ENCODE measurements at regions not wholly inside any gene's neighbourhood (a gene's known extent, or its start where the extent isn't known, plus 50 kb on each side); places are given as distances from the start of the nearest gene placed in this dataset.

DNA sequence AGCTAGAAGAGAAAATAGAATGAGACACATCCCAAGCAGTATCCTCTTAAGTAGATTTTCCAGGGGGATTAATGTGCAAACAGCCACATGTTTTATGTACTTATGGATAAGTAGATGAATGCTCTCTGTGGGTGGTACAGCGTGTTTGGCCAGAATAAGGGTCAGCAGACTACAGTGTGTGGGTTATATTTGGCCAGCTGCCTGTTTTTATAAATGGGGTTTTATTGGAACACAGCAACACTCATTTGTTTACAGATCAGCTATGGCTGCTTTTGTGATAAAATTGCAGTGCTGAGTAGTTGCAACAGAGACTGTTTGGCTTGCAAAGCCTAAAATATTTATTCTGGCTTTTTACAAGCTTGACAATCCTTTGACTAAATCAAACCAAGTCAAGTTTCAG lies 780.2 kb upstream of the SEL1L start:
- TF ChIP-seq, protein P1, sequence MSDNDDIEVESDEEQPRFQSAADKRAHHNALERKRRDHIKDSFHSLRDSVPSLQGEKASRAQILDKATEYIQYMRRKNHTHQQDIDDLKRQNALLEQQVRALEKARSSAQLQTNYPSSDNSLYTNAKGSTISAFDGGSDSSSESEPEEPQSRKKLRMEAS (IDR thresholded peaks at IDR 0.05; ENCODE audit: insufficient read depth, insufficient read length) = no peak
- TF ChIP-seq, protein P2, sequence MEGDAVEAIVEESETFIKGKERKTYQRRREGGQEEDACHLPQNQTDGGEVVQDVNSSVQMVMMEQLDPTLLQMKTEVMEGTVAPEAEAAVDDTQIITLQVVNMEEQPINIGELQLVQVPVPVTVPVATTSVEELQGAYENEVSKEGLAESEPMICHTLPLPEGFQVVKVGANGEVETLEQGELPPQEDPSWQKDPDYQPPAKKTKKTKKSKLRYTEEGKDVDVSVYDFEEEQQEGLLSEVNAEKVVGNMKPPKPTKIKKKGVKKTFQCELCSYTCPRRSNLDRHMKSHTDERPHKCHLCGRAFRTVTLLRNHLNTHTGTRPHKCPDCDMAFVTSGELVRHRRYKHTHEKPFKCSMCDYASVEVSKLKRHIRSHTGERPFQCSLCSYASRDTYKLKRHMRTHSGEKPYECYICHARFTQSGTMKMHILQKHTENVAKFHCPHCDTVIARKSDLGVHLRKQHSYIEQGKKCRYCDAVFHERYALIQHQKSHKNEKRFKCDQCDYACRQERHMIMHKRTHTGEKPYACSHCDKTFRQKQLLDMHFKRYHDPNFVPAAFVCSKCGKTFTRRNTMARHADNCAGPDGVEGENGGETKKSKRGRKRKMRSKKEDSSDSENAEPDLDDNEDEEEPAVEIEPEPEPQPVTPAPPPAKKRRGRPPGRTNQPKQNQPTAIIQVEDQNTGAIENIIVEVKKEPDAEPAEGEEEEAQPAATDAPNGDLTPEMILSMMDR (IDR thresholded peaks at IDR 0.05; ENCODE audit: extremely low read depth in 1 of 2, insufficient read depth in 1 of 2, low read depth in 1 of 2, low read length in 2 of 2) = no peak
- TF ChIP-seq MYC (IDR thresholded peaks at IDR 0.05; ENCODE audit: low read depth, low read length) = no peak
- TF ChIP-seq POLR2A (IDR thresholded peaks at IDR 0.05; ENCODE audit: low read depth, low read length) = no peak
- TF ChIP-seq GATA2 (IDR thresholded peaks at IDR 0.05; ENCODE audit: insufficient read depth, insufficient read length, low read depth, low read length) = no peak
- no peak for TF ChIP-seq FOS (IDR thresholded peaks at IDR 0.05; ENCODE audit: borderline replicate concordance, insufficient read depth, low read length)
- TF ChIP-seq JUN (IDR thresholded peaks at IDR 0.05; ENCODE audit: borderline replicate concordance, insufficient read depth, insufficient read length, low read depth) = no peak
- no peak for TF ChIP-seq EZH2 (IDR thresholded peaks at IDR 0.05; ENCODE audit: borderline replicate concordance, low read depth, low read length, severe bottlenecking)

More for the DNA sequence above, 780.2 kb upstream of the SEL1L start:
- Histone ChIP-seq H3K4me2 (ENCODE audit: insufficient read depth, low read length) (no peak overlapping the region), H4K20me1 (replicated peaks; ENCODE audit: control insufficient read depth, extremely low read depth, insufficient read depth, low read length) (no peaks in the 10 kb centered on the region), H3K9me3 (replicated peaks; ENCODE audit: control insufficient read depth, insufficient read depth, low read length) (no peaks in the 10 kb centered on the region), H3K36me3 (ENCODE audit: control insufficient read depth in 2 of 2, extremely low read depth in 1 of 2, insufficient read depth in 2 of 2, low read length in 2 of 2) (no peaks in the 10 kb centered on the region), H3K9ac (replicated peaks; ENCODE audit: extremely low read depth, insufficient read depth, low read length) (no peak overlapping the region), H2AFZ (ENCODE audit: low read depth, low read length) (no peak overlapping the region), H3K4me1 (ENCODE audit: control insufficient read depth, extremely low read depth, insufficient read depth, low read length) (no peaks in the 10 kb centered on the region), H3K27ac (ENCODE audit: insufficient read depth, low read depth, low read length) (no peak overlapping the region), H3K4me3 (replicated peaks in 1 of 3; ENCODE audit: insufficient read depth in 1 of 3, low read depth in 1 of 3, low read length in 3 of 3) (no peak overlapping the region), H3K79me2 (ENCODE audit: control insufficient read depth, insufficient read depth, low read length) (no peaks in the 10 kb centered on the region), H3K9me1 (replicated peaks; ENCODE audit: control insufficient read depth, extremely low read depth, insufficient read depth, low read length) (no peaks in the 10 kb centered on the region), H3K27me3 (ENCODE audit: control insufficient read depth in 2 of 2, insufficient read depth in 2 of 2, low read length in 2 of 2) (no peaks in the 10 kb centered on the region)
- no TSS peak for BruUV-seq (replicated peaks)
- dilution Hi-C loops (cut with MboI; ENCODE audit: extremely low pct_ligation_motif_present, low sequenced_read_pairs) = no loop called here
- intact Hi-C loops (cut with micrococcal nuclease) = no loop called here
- FAIRE-seq (no peak), DNase-seq (ENCODE audit: low read depth, low spot score) (no peak)
- CTCF ChIA-PET = no interaction called here
- POLR2A ChIA-PET = no interaction called here
